ENCODE measurements at regions not wholly inside any gene's neighbourhood (a gene's known extent, or its start where the extent isn't known, plus 50 kb on each side); places are given as distances from the start of the nearest gene placed in this dataset.

DNA sequence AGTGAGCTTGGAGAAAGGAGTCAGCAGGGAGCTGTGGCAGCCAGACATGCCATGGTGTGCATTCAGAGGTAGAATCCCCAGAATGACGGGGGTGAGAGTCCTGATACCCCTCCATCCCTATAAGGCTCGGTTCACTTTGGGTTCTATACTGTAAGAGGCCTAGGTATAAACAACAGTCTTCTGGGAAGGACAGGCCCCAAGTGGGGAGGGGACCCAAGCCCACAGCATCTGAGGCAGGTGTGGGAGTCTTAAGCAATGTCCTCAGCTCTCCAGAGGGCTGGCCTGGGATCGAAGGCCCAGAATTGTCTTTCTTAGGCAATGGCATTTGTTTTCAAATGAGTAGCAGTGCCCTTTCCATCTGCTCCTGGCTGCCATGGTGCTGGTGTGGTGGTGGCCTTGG lies 50.2 kb upstream of the MAMLD1 start:
- TF ChIP-seq GABPA (tag; conservative IDR thresholded peaks at IDR 0.05; ENCODE audit: low read depth): no peak
- TF ChIP-seq, protein P1, sequence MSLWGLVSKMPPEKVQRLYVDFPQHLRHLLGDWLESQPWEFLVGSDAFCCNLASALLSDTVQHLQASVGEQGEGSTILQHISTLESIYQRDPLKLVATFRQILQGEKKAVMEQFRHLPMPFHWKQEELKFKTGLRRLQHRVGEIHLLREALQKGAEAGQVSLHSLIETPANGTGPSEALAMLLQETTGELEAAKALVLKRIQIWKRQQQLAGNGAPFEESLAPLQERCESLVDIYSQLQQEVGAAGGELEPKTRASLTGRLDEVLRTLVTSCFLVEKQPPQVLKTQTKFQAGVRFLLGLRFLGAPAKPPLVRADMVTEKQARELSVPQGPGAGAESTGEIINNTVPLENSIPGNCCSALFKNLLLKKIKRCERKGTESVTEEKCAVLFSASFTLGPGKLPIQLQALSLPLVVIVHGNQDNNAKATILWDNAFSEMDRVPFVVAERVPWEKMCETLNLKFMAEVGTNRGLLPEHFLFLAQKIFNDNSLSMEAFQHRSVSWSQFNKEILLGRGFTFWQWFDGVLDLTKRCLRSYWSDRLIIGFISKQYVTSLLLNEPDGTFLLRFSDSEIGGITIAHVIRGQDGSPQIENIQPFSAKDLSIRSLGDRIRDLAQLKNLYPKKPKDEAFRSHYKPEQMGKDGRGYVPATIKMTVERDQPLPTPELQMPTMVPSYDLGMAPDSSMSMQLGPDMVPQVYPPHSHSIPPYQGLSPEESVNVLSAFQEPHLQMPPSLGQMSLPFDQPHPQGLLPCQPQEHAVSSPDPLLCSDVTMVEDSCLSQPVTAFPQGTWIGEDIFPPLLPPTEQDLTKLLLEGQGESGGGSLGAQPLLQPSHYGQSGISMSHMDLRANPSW (CRISPR knock-in tag; IDR thresholded peaks at IDR 0.05): no peak

Measured in K562 (cell line).